Endodermal cell (in vitro differentiated cells): ENCODE measurements at regions not wholly inside any gene's neighbourhood (a gene's known extent, or its start where the extent isn't known, plus 50 kb on each side); places are given as distances from the start of the nearest gene placed in this dataset.

Source experiments
- DNase-seq: peaks from one replicate; pipeline ENCODE4 v3.0.0-alpha.2; 2017
- H3K27ac ChIP-seq: 2 replicates; pipeline ENCODE4 v1.5.1; 2013; ENCODE audit warnings: mild to moderate bottlenecking, low read depth, low read length, moderate library complexity
- H3K27me3 ChIP-seq: 2 replicates; pipeline ENCODE4 v1.6.1; 2013; ENCODE audit warnings: mild to moderate bottlenecking, low read length, moderate library complexity; ENCODE audit not compliant: insufficient read depth, control insufficient read depth, poor library complexity, severe bottlenecking
- H3K36me3 ChIP-seq: 2 replicates; pipeline ENCODE4 v1.7.0; 2013; ENCODE audit warnings: mild to moderate bottlenecking, low read length, moderate library complexity; ENCODE audit not compliant: control insufficient read depth, insufficient read depth
- H3K4me1 ChIP-seq: one replicate; pipeline ENCODE4 v1.7.0; 2013; ENCODE audit warnings: low read length; ENCODE audit not compliant: control insufficient read depth, insufficient read depth
- H3K4me3 ChIP-seq: 2 replicates; pipeline ENCODE4 v1.5.1; 2013; ENCODE audit warnings: mild to moderate bottlenecking, low read length, moderate library complexity
- H3K9ac ChIP-seq: 2 replicates; pipeline ENCODE4 v1.6.1; 2013; ENCODE audit warnings: mild to moderate bottlenecking, low read length, moderate library complexity; ENCODE audit not compliant: poor library complexity, severe bottlenecking; ENCODE audit errors: extremely low read depth
- H3K9me3 ChIP-seq: 2 replicates; pipeline ENCODE4 v1.6.1; 2013; ENCODE audit warnings: mild to moderate bottlenecking, low read length, moderate library complexity; ENCODE audit not compliant: control insufficient read depth
- H3K27ac Mint-ChIP-seq: 2 replicates; pipeline ENCODE4 v1.8.0; 2020; ENCODE audit warnings: mixed read lengths
- H3K27me3 Mint-ChIP-seq: 2 replicates; pipeline ENCODE4 v1.8.0; 2021; ENCODE audit warnings: mild to moderate bottlenecking, mixed read lengths; ENCODE audit not compliant: insufficient read depth
- H3K36me3 Mint-ChIP-seq: 2 replicates; pipeline ENCODE4 v1.8.0; 2020; ENCODE audit warnings: low read depth, mixed read lengths
- H3K4me1 Mint-ChIP-seq: 2 replicates; pipeline ENCODE4 v1.8.0; 2020; ENCODE audit warnings: mixed read lengths
- H3K4me3 Mint-ChIP-seq: 2 replicates; pipeline ENCODE4 v1.8.0; 2020; ENCODE audit warnings: mild to moderate bottlenecking, moderate library complexity, mixed read lengths
- H3K9me3 Mint-ChIP-seq: 2 replicates; pipeline ENCODE4 v1.8.0; 2020; ENCODE audit warnings: mild to moderate bottlenecking, mixed read lengths
- WGBS, 2 experiments: methylation state at CpG; one replicate each; pipeline versions ENCODE4 v1.1.5 to v1.1.7; 2013; ENCODE audit warnings: missing lambda C conversion rate in 2 of 2, mixed read lengths in 1 of 2; ENCODE audit not compliant: insufficient coverage in 1 of 2, insufficient read length in 1 of 2; 5-methylcytosine and 5-hydroxymethylcytosine counted together
- TF ChIP-seq, protein P1 (sequence below): fragments of 200-600 bp; sonication (generic); conservative IDR thresholded peaks from 2 replicates; pipeline ENCODE4 v1.5.0; 2021; ENCODE audit warnings: antibody characterized with exemption, mild to moderate bottlenecking

DNA sequence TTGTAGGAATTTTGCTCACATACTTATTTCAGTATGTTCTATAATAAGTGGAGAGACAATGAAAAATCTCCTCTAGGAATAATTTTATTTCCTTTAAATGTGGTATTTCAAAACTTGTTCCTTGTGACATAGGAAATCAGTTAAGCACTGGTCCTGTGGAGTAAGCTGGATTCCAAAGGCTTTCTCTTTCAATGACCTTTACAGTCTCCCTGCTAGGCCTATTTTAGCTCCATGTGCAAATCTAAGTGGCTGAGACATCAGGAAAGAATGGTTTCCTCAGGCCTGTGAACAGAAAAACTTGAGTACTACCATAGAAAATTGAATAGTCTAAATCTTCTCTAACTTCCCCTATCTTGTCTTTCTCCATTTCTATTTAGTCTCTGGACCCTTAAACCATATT is 514.2 kb upstream of the TLE4 start:
- Mint-ChIP-seq H3K27me3 (no peaks in the 10 kb centered on the region), H3K4me1 (no peaks in the 10 kb centered on the region), H3K27ac (no peak overlapping the region), H3K36me3 (no peaks in the 10 kb centered on the region), H3K4me3 (no peak overlapping the region), H3K9me3 (no peaks in the 10 kb centered on the region)
- DNase-seq = no peak
- Histone ChIP-seq H3K9ac (no peak overlapping the region), H3K36me3 (no peaks in the 10 kb centered on the region), H3K9me3 (peaks cover 7% of the 10 kb centered on the region), H3K4me3 (no peak overlapping the region), H3K27ac (no peak overlapping the region), H3K4me1 (no peaks in the 10 kb centered on the region), H3K27me3 (no peaks in the 10 kb centered on the region)
- TF ChIP-seq, protein P1, sequence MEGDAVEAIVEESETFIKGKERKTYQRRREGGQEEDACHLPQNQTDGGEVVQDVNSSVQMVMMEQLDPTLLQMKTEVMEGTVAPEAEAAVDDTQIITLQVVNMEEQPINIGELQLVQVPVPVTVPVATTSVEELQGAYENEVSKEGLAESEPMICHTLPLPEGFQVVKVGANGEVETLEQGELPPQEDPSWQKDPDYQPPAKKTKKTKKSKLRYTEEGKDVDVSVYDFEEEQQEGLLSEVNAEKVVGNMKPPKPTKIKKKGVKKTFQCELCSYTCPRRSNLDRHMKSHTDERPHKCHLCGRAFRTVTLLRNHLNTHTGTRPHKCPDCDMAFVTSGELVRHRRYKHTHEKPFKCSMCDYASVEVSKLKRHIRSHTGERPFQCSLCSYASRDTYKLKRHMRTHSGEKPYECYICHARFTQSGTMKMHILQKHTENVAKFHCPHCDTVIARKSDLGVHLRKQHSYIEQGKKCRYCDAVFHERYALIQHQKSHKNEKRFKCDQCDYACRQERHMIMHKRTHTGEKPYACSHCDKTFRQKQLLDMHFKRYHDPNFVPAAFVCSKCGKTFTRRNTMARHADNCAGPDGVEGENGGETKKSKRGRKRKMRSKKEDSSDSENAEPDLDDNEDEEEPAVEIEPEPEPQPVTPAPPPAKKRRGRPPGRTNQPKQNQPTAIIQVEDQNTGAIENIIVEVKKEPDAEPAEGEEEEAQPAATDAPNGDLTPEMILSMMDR = no peak

DNA sequence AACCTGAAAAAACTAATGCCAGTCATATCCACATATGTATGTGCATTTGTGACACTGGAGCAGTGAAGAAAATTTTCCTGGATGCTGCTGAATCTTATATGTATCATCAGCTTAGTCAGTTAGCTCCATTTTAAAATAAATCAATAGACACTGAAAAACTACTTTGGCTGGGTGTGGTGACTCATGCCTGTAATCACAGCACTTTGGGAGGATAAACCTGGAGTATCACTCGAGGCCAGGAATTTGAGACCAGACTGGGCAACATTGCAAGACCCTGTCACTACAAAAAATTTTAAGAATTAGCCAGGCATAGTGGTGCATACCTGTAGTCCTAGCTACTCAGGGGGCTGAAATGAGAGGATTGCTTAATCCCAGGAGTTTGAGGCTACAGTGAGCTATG is 511.0 kb upstream of the TLE4 start:
- Mint-ChIP-seq H3K4me1 (no peaks in the 10 kb centered on the region), H3K9me3 (no peaks in the 10 kb centered on the region), H3K27ac (no peak overlapping the region), H3K36me3 (no peaks in the 10 kb centered on the region), H3K4me3 (no peak overlapping the region), H3K27me3 (no peaks in the 10 kb centered on the region)
- Histone ChIP-seq H3K9ac (no peak overlapping the region), H3K4me3 (no peak overlapping the region), H3K27me3 (no peaks in the 10 kb centered on the region), H3K9me3 (peaks cover 7% of the 10 kb centered on the region), H3K27ac (no peak overlapping the region), H3K4me1 (no peaks in the 10 kb centered on the region), H3K36me3 (no peaks in the 10 kb centered on the region)
- WGBS, 2 experiments = 0% methylated on average over 1 of the region's 1 CpG
- DNase-seq = no peak
- TF ChIP-seq, protein P1 = no peak

DNA sequence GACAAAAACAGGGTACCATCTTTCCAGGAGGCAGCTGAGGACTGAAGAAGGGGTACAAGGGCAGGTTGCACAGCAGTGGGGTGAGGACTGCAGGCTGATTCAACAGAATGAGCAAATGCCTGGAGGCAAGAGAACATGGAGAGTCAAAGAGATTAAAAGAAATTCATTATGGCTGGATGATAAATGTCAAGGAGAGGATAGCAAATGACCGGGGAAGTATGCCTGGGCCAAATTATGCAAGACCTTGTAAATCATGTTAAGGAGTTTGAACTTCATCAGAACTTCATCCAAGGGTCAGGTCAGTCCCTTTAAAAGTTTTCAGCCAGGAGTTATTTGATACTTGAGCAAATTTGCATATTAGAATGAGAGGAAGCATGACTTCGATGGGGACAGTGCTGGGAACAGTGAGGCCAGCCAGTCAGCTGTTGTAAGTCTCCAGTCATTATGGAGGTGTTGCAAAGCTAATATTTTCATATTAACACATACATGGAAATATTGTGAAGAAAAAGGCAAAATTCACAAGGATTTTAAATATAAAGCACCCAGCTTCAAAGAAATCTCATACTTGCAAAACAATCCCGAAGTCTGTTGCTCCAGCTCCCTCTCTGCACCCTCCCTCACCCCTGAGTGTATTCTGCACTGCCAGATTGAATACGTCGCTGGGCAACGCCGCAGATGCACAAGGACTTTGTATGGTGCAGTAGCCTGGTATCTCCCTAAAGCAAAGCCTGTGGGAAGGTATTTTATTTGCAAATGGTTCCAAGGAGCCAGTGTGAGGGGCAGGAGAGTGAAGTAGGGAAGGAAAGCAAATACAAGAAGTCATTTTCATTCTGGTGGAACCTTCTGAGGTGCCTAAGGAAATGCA is 509.8 kb upstream of the TLE4 start:
- H3K36me3 ChIP-seq = no peaks in the 10 kb centered on the region
- H3K27me3 ChIP-seq = no peaks in the 10 kb centered on the region
- H3K4me3 ChIP-seq = no peak overlapping the region
- no peak for DNase-seq
- H3K9me3 Mint-ChIP-seq = no peaks in the 10 kb centered on the region
- no peak overlapping the region for H3K27ac Mint-ChIP-seq
- no peaks in the 10 kb centered on the region for H3K27me3 Mint-ChIP-seq
- no peak overlapping the region for H3K27ac ChIP-seq
- no peaks in the 10 kb centered on the region for H3K4me1 ChIP-seq
- no peak overlapping the region for H3K9ac ChIP-seq
- H3K4me3 Mint-ChIP-seq = no peak overlapping the region
- no peaks in the 10 kb centered on the region for H3K36me3 Mint-ChIP-seq
- peaks cover 7% of the 10 kb centered on the region for H3K9me3 ChIP-seq
- WGBS, 2 experiments = 93 to 100% methylated on average over 1 to 7 of the region's 7 CpGs
- TF ChIP-seq, protein P1 = no peak
- H3K4me1 Mint-ChIP-seq = no peaks in the 10 kb centered on the region
